ENCODE measurements at regions not wholly inside any gene's neighbourhood (a gene's known extent, or its start where the extent isn't known, plus 50 kb on each side); places are given as distances from the start of the nearest gene placed in this dataset.

GRCh38 chr10:9163699-9164098 lies 1109.2 kb downstream of the GATA3 start:
- no peak for TF ChIP-seq CTCF (IDR thresholded peaks at IDR 0.05)
- TF ChIP-seq EP300 (IDR thresholded peaks at IDR 0.05) = no peak
- TF ChIP-seq POLR2AphosphoS5 (IDR thresholded peaks at IDR 0.05) = no peak
